OCI-LY7 (cell line): ENCODE measurements at regions not wholly inside any gene's neighbourhood (a gene's known extent, or its start where the extent isn't known, plus 50 kb on each side); places are given as distances from the start of the nearest gene placed in this dataset.

ENCODE experiments used
- EZH2phosphoT487 ChIP-seq: fragments of 200-600 bp; sonication (generic); IDR thresholded peaks from 2 replicates; pipeline ENCODE4 v1.6.1; 2018; ENCODE audit warnings: low read depth, borderline replicate concordance, mild to moderate bottlenecking, mixed run types, antibody characterized with exemption, low read length, moderate library complexity, mixed read lengths
- TF ChIP-seq, protein P1 (sequence below): fragments of 200-600 bp; sonication (generic); conservative IDR thresholded peaks from 2 replicates; pipeline ENCODE4 v1.5.1; 2014; ENCODE audit warnings: mild to moderate bottlenecking, antibody characterized with exemption, low read length, moderate library complexity, mixed read lengths

DNA sequence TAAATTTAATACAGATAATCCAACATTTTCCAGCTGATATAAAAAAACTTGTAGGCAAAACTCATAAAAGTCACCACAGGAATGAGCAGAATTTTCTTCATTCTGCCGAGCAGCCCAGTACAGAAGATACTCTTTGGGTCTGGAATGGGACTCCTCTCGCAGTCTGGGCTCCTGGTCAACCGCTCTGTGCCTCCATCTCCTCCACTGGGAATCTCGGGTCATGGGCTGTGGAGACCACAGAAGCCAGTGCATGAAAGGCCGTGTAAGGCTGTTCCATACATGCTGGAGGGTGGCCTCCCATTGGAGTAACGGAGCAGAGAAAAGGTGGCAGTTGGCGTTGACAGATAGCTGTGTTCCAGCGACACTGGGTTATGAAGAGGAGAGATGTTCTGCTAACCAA lies 616.4 kb upstream of the MGMT start:
- TF ChIP-seq, protein P1, sequence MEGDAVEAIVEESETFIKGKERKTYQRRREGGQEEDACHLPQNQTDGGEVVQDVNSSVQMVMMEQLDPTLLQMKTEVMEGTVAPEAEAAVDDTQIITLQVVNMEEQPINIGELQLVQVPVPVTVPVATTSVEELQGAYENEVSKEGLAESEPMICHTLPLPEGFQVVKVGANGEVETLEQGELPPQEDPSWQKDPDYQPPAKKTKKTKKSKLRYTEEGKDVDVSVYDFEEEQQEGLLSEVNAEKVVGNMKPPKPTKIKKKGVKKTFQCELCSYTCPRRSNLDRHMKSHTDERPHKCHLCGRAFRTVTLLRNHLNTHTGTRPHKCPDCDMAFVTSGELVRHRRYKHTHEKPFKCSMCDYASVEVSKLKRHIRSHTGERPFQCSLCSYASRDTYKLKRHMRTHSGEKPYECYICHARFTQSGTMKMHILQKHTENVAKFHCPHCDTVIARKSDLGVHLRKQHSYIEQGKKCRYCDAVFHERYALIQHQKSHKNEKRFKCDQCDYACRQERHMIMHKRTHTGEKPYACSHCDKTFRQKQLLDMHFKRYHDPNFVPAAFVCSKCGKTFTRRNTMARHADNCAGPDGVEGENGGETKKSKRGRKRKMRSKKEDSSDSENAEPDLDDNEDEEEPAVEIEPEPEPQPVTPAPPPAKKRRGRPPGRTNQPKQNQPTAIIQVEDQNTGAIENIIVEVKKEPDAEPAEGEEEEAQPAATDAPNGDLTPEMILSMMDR = no peak
- TF ChIP-seq EZH2phosphoT487 = no peak
